T-helper 1 cell treated with Interleukin-12 subunit alpha and Interleukin-12 subunit beta and Interleukin-4 antibody, amounts not matched to agents 30 μg/mL and 1 μg/mL, for 36 hours (primary cell): ENCODE measurements at regions not wholly inside any gene's neighbourhood (a gene's known extent, or its start where the extent isn't known, plus 50 kb on each side); places are given as distances from the start of the nearest gene placed in this dataset.
"Not testable (repeated sequence)": the region's sequence is repeated elsewhere in the genome, so short reads cannot be mapped to it uniquely, and the experiment has no call there.

Experiments used
- H3K27ac Mint-ChIP-seq: one replicate; pipeline ENCODE4 v1.8.0; 2021; ENCODE audit warnings: mild to moderate bottlenecking, mixed read lengths
- H3K27me3 Mint-ChIP-seq: one replicate; pipeline ENCODE4 v1.8.0; 2021; ENCODE audit warnings: low read depth, mixed read lengths
- H3K36me3 Mint-ChIP-seq: one replicate; pipeline ENCODE4 v1.8.0; 2021; ENCODE audit warnings: low read depth, mixed read lengths
- H3K4me1 Mint-ChIP-seq: one replicate; pipeline ENCODE4 v1.8.0; 2021; ENCODE audit warnings: low read depth, mixed read lengths
- H3K4me3 Mint-ChIP-seq: one replicate; pipeline ENCODE4 v1.8.0; 2021; ENCODE audit warnings: mild to moderate bottlenecking, moderate library complexity, mixed read lengths
- H3K9me3 Mint-ChIP-seq: one replicate; pipeline ENCODE4 v1.8.0; 2021; ENCODE audit warnings: mixed read lengths

- no peaks in the 10 kb centered on the region for H3K36me3 Mint-ChIP-seq
- no peak overlapping the region for H3K27ac Mint-ChIP-seq
- H3K4me3 Mint-ChIP-seq = no peak overlapping the region
- no peaks in the 10 kb centered on the region for H3K27me3 Mint-ChIP-seq
- H3K4me1 Mint-ChIP-seq = no peaks in the 10 kb centered on the region
- H3K9me3 Mint-ChIP-seq = peaks cover 10% of the 10 kb centered on the region
Observed at GRCh38 chr14:54010981-54011380, 54.4 kb upstream of the BMP4 start.

- H3K27ac Mint-ChIP-seq = no peak overlapping the region
- no peak overlapping the region for H3K4me3 Mint-ChIP-seq
- H3K4me1 Mint-ChIP-seq = no peaks in the 10 kb centered on the region
- H3K9me3 Mint-ChIP-seq = no peaks in the 10 kb centered on the region
- H3K27me3 Mint-ChIP-seq = no peaks in the 10 kb centered on the region
- no peaks in the 10 kb centered on the region for H3K36me3 Mint-ChIP-seq
Observed at GRCh38 chr14:54023027-54023426, 66.4 kb upstream of the BMP4 start.

- no peak overlapping the region for H3K4me3 Mint-ChIP-seq
- no peaks in the 10 kb centered on the region for H3K27me3 Mint-ChIP-seq
- no peaks in the 10 kb centered on the region for H3K9me3 Mint-ChIP-seq
- H3K27ac Mint-ChIP-seq = no peak overlapping the region
- no peaks in the 10 kb centered on the region for H3K36me3 Mint-ChIP-seq
- no peaks in the 10 kb centered on the region for H3K4me1 Mint-ChIP-seq
Observed at GRCh38 chr14:54025661-54026060, 69.0 kb upstream of the BMP4 start.

GRCh38 chr14:54026671-54027070 is 70.0 kb upstream of the BMP4 start:
- Mint-ChIP-seq H3K9me3 (no peaks in the 10 kb centered on the region), H3K4me1 (no peaks in the 10 kb centered on the region), H3K27ac (no peak overlapping the region), H3K27me3 (no peaks in the 10 kb centered on the region), H3K4me3 (no peak overlapping the region), H3K36me3 (no peaks in the 10 kb centered on the region)

GRCh38 chr14:54030996-54031395 is 74.4 kb upstream of the BMP4 start:
- H3K9me3 Mint-ChIP-seq = peaks cover 18% of the 10 kb centered on the region
- H3K27ac Mint-ChIP-seq, H3K4me3 Mint-ChIP-seq, H3K36me3 Mint-ChIP-seq, H3K27me3 Mint-ChIP-seq, H3K4me1 Mint-ChIP-seq: not testable (repeated sequence)

- not testable (repeated sequence) for H3K4me1 Mint-ChIP-seq, H3K4me3 Mint-ChIP-seq, H3K27me3 Mint-ChIP-seq, H3K27ac Mint-ChIP-seq, H3K36me3 Mint-ChIP-seq
- peaks cover 18% of the 10 kb centered on the region for H3K9me3 Mint-ChIP-seq
Observed at GRCh38 chr14:54033285-54033684, 76.7 kb upstream of the BMP4 start.

GRCh38 chr14:54038724-54039123 is 82.1 kb upstream of the BMP4 start:
- H3K36me3 Mint-ChIP-seq = no peaks in the 10 kb centered on the region
- H3K9me3 Mint-ChIP-seq = peaks cover 14% of the 10 kb centered on the region
- no peak overlapping the region for H3K27ac Mint-ChIP-seq
- H3K4me3 Mint-ChIP-seq = no peak overlapping the region
- no peaks in the 10 kb centered on the region for H3K27me3 Mint-ChIP-seq
- H3K4me1 Mint-ChIP-seq = no peaks in the 10 kb centered on the region

GRCh38 chr14:54039311-54039710 is 82.7 kb upstream of the BMP4 start:
- H3K36me3 Mint-ChIP-seq = no peaks in the 10 kb centered on the region
- no peak overlapping the region for H3K27ac Mint-ChIP-seq
- no peak overlapping the region for H3K4me3 Mint-ChIP-seq
- no peaks in the 10 kb centered on the region for H3K4me1 Mint-ChIP-seq
- H3K9me3 Mint-ChIP-seq = peaks cover 8% of the 10 kb centered on the region
- H3K27me3 Mint-ChIP-seq = no peaks in the 10 kb centered on the region

- Mint-ChIP-seq H3K4me1 (no peaks in the 10 kb centered on the region), H3K36me3 (no peaks in the 10 kb centered on the region), H3K9me3 (no peaks in the 10 kb centered on the region), H3K27ac (no peak overlapping the region), H3K27me3 (no peaks in the 10 kb centered on the region), H3K4me3 (no peak overlapping the region)
Observed at GRCh38 chr14:54040846-54041245, 84.2 kb upstream of the BMP4 start.

GRCh38 chr14:54046250-54046649 is 89.6 kb upstream of the BMP4 start:
- no peaks in the 10 kb centered on the region for H3K4me1 Mint-ChIP-seq
- H3K27me3 Mint-ChIP-seq = no peaks in the 10 kb centered on the region

GRCh38 chr14:54047645-54048308 is 91.2 kb upstream of the BMP4 start:
- no peak overlapping the region for H3K27ac Mint-ChIP-seq
- H3K4me1 Mint-ChIP-seq = no peaks in the 10 kb centered on the region
- H3K27me3 Mint-ChIP-seq = no peaks in the 10 kb centered on the region
- no peaks in the 10 kb centered on the region for H3K9me3 Mint-ChIP-seq
- no peaks in the 10 kb centered on the region for H3K36me3 Mint-ChIP-seq
- no peak overlapping the region for H3K4me3 Mint-ChIP-seq

More at GRCh38 chr14:54046250-54046649, 89.6 kb upstream of the BMP4 start:
- H3K36me3 Mint-ChIP-seq = no peaks in the 10 kb centered on the region
- no peaks in the 10 kb centered on the region for H3K9me3 Mint-ChIP-seq
- no peak overlapping the region for H3K4me3 Mint-ChIP-seq
- no peak overlapping the region for H3K27ac Mint-ChIP-seq

- Mint-ChIP-seq H3K27me3 (no peaks in the 10 kb centered on the region), H3K27ac (no peak overlapping the region), H3K4me1 (no peaks in the 10 kb centered on the region), H3K9me3 (no peaks in the 10 kb centered on the region), H3K4me3 (no peak overlapping the region), H3K36me3 (no peaks in the 10 kb centered on the region)
Observed at GRCh38 chr14:54048311-54048710, 91.7 kb upstream of the BMP4 start.

- Mint-ChIP-seq H3K9me3 (no peaks in the 10 kb centered on the region), H3K27ac (no peak overlapping the region), H3K4me1 (no peaks in the 10 kb centered on the region), H3K36me3 (no peaks in the 10 kb centered on the region), H3K4me3 (no peak overlapping the region), H3K27me3 (no peaks in the 10 kb centered on the region)
Observed at GRCh38 chr14:54048736-54049135, 92.1 kb upstream of the BMP4 start.

- no peaks in the 10 kb centered on the region for H3K27me3 Mint-ChIP-seq
- no peaks in the 10 kb centered on the region for H3K9me3 Mint-ChIP-seq
- H3K4me3 Mint-ChIP-seq = no peak overlapping the region
- no peak overlapping the region for H3K27ac Mint-ChIP-seq
- no peaks in the 10 kb centered on the region for H3K36me3 Mint-ChIP-seq
- H3K4me1 Mint-ChIP-seq = no peaks in the 10 kb centered on the region
Observed at GRCh38 chr14:54050759-54051158, 94.1 kb upstream of the BMP4 start.

- no peaks in the 10 kb centered on the region for H3K27me3 Mint-ChIP-seq
- no peaks in the 10 kb centered on the region for H3K9me3 Mint-ChIP-seq
- H3K4me3 Mint-ChIP-seq = no peak overlapping the region
- no peaks in the 10 kb centered on the region for H3K4me1 Mint-ChIP-seq
- no peaks in the 10 kb centered on the region for H3K36me3 Mint-ChIP-seq
- no peak overlapping the region for H3K27ac Mint-ChIP-seq
Observed at GRCh38 chr14:54052696-54053385, 96.2 kb upstream of the BMP4 start.
